HUES48 (cell line): ENCODE measurements at regions not wholly inside any gene's neighbourhood (a gene's known extent, or its start where the extent isn't known, plus 50 kb on each side); places are given as distances from the start of the nearest gene placed in this dataset.

Source experiments
- H3K27ac ChIP-seq: one replicate; pipeline ENCODE4 v1.7.0; 2013; ENCODE audit warnings: low read depth, low read length, inconsistent platforms
- H3K27me3 ChIP-seq: 2 replicates; pipeline ENCODE4 v1.6.1; 2013; ENCODE audit warnings: mild to moderate bottlenecking, low read length; ENCODE audit not compliant: control insufficient read depth, insufficient read depth
- H3K36me3 ChIP-seq: 2 replicates; pipeline ENCODE4 v1.6.1; 2013; ENCODE audit warnings: low read length; ENCODE audit not compliant: control insufficient read depth, insufficient read depth
- H3K4me1 ChIP-seq: 2 replicates; pipeline ENCODE4 v1.6.1; 2013; ENCODE audit warnings: mild to moderate bottlenecking, low read length; ENCODE audit not compliant: control insufficient read depth, insufficient read depth
- H3K4me3 ChIP-seq: 2 replicates; pipeline ENCODE4 v1.5.1; 2013; ENCODE audit warnings: mild to moderate bottlenecking, low read depth, low read length
- H3K9ac ChIP-seq: 2 replicates; pipeline ENCODE4 v1.6.1; 2013; ENCODE audit warnings: mild to moderate bottlenecking, low read depth, low read length, moderate library complexity
- H3K9me3 ChIP-seq: 2 replicates; pipeline ENCODE4 v1.6.1; 2013; ENCODE audit warnings: low read length; ENCODE audit not compliant: control insufficient read depth, insufficient read depth

- H3K9me3 ChIP-seq, result peaks cover 56% of the 10 kb centered on the region
- no peak overlapping the region for H3K4me3 ChIP-seq
- H3K27ac ChIP-seq, result no peak overlapping the region
- H3K9ac ChIP-seq, result no peak overlapping the region
- peaks cover 17% of the 10 kb centered on the region for H3K27me3 ChIP-seq
- no peaks in the 10 kb centered on the region for H3K36me3 ChIP-seq
- no peaks in the 10 kb centered on the region for H3K4me1 ChIP-seq
Measured at GRCh38 chr19:27767234-27767633, 1445.7 kb downstream of the UQCRFS1 start.

GRCh38 chr19:27765912-27766725 is 1446.8 kb downstream of the UQCRFS1 start:
- Histone ChIP-seq H3K4me3 (no peak overlapping the region), H3K4me1 (no peaks in the 10 kb centered on the region), H3K27ac (no peak overlapping the region), H3K9ac (no peak overlapping the region), H3K36me3 (no peaks in the 10 kb centered on the region), H3K27me3 (peaks cover 25% of the 10 kb centered on the region), H3K9me3 (peaks cover 55% of the 10 kb centered on the region)

GRCh38 chr19:27765397-27765796 is 1447.6 kb downstream of the UQCRFS1 start:
- Histone ChIP-seq H3K4me3 (no peak overlapping the region), H3K9ac (no peak overlapping the region), H3K4me1 (no peaks in the 10 kb centered on the region), H3K36me3 (no peaks in the 10 kb centered on the region), H3K27me3 (peaks cover 30% of the 10 kb centered on the region), H3K27ac (no peak overlapping the region), H3K9me3 (peaks cover 50% of the 10 kb centered on the region)

GRCh38 chr19:27764186-27764804 is 1448.7 kb downstream of the UQCRFS1 start:
- H3K4me3 ChIP-seq, result no peak overlapping the region
- H3K36me3 ChIP-seq, result no peaks in the 10 kb centered on the region
- no peaks in the 10 kb centered on the region for H3K4me1 ChIP-seq
- no peak overlapping the region for H3K9ac ChIP-seq
- H3K27ac ChIP-seq, result no peak overlapping the region
- peaks cover 43% of the 10 kb centered on the region for H3K9me3 ChIP-seq
- H3K27me3 ChIP-seq, result peaks cover 35% of the 10 kb centered on the region

GRCh38 chr19:27762933-27763332 is 1450.0 kb downstream of the UQCRFS1 start:
- no peak overlapping the region for H3K9ac ChIP-seq

GRCh38 chr19:27759896-27760295 is 1453.1 kb downstream of the UQCRFS1 start:
- H3K9me3 ChIP-seq, result peaks cover 47% of the 10 kb centered on the region; the same call in 1 of the 2 replicates
- H3K27ac ChIP-seq, result no peak overlapping the region
- no peak overlapping the region for H3K4me3 ChIP-seq
- H3K36me3 ChIP-seq, result no peaks in the 10 kb centered on the region
- no peak overlapping the region for H3K9ac ChIP-seq
- peaks cover 42% of the 10 kb centered on the region for H3K27me3 ChIP-seq
- no peaks in the 10 kb centered on the region for H3K4me1 ChIP-seq

More at GRCh38 chr19:27762933-27763332, 1450.0 kb downstream of the UQCRFS1 start:
- H3K27me3 ChIP-seq, result peaks cover 28% of the 10 kb centered on the region
- peaks cover 41% of the 10 kb centered on the region for H3K9me3 ChIP-seq
- H3K36me3 ChIP-seq, result no peaks in the 10 kb centered on the region
- no peak overlapping the region for H3K27ac ChIP-seq
- no peaks in the 10 kb centered on the region for H3K4me1 ChIP-seq
- no peak overlapping the region for H3K4me3 ChIP-seq

- peaks cover 42% of the 10 kb centered on the region for H3K27me3 ChIP-seq
- H3K27ac ChIP-seq, result no peak overlapping the region
- H3K4me3 ChIP-seq, result no peak overlapping the region
- no peaks in the 10 kb centered on the region for H3K36me3 ChIP-seq
- no peak overlapping the region for H3K9ac ChIP-seq
- no peaks in the 10 kb centered on the region for H3K4me1 ChIP-seq
- peaks cover 39% of the 10 kb centered on the region for H3K9me3 ChIP-seq
Measured at GRCh38 chr19:27758626-27759505, 1454.1 kb downstream of the UQCRFS1 start.

GRCh38 chr19:27754700-27755099 is 1458.3 kb downstream of the UQCRFS1 start:
- H3K4me3 ChIP-seq, result no peak overlapping the region
- no peaks in the 10 kb centered on the region for H3K4me1 ChIP-seq
- no peak overlapping the region for H3K9ac ChIP-seq
- H3K27me3 ChIP-seq, result peaks cover 32% of the 10 kb centered on the region
- H3K36me3 ChIP-seq, result no peaks in the 10 kb centered on the region
- peaks cover 23% of the 10 kb centered on the region for H3K9me3 ChIP-seq
- no peak overlapping the region for H3K27ac ChIP-seq

GRCh38 chr19:27753622-27754021 is 1459.3 kb downstream of the UQCRFS1 start:
- H3K27ac ChIP-seq, result no peak overlapping the region
- peaks cover 16% of the 10 kb centered on the region for H3K9me3 ChIP-seq
- no peaks in the 10 kb centered on the region for H3K4me1 ChIP-seq
- H3K27me3 ChIP-seq, result peaks cover 32% of the 10 kb centered on the region
- no peaks in the 10 kb centered on the region for H3K36me3 ChIP-seq
- no peak overlapping the region for H3K4me3 ChIP-seq
- H3K9ac ChIP-seq, result no peak overlapping the region

GRCh38 chr19:27752530-27753184 is 1460.3 kb downstream of the UQCRFS1 start:
- peaks cover 20% of the 10 kb centered on the region for H3K9me3 ChIP-seq
- no peak overlapping the region for H3K9ac ChIP-seq
- H3K27me3 ChIP-seq, result peaks cover 39% of the 10 kb centered on the region
- no peak overlapping the region for H3K4me3 ChIP-seq
- no peak overlapping the region for H3K27ac ChIP-seq
- no peaks in the 10 kb centered on the region for H3K36me3 ChIP-seq
- H3K4me1 ChIP-seq, result no peaks in the 10 kb centered on the region
